HepG2 (cell line): ENCODE measurements at regions not wholly inside any gene's neighbourhood (a gene's known extent, or its start where the extent isn't known, plus 50 kb on each side); places are given as distances from the start of the nearest gene placed in this dataset.

Source experiments
- CC2D1A ChIP-seq: sonication (generic); formaldehyde crosslinking; IDR thresholded peaks from 2 replicates; pipeline ENCODE4 v1.8.1; 2023; ENCODE audit warnings: mild to moderate bottlenecking, missing genetic modification reagents
- HMGXB4 ChIP-seq, 2 experiments: sonication (generic) in 1 of 2; formaldehyde crosslinking in 1 of 2; IDR thresholded peaks; 2 replicates each; pipeline versions ENCODE4 v1.4.0 to v1.6.1; 2018 to 2020; ENCODE audit warnings: missing genetic modification reagents in 2 of 2, borderline replicate concordance in 1 of 2, low read depth in 1 of 2, mild to moderate bottlenecking in 1 of 2, missing biosample characterization in 1 of 2
- RAD51 ChIP-seq: fragments of 450-650 bp; IDR thresholded peaks from 2 replicates; pipeline ENCODE4 v1.6.1; 2016; ENCODE audit warnings: borderline replicate concordance
- RNF219 ChIP-seq: sonication (generic); formaldehyde crosslinking; IDR thresholded peaks from 2 replicates; pipeline ENCODE4 v1.5.0; 2020; ENCODE audit warnings: mild to moderate bottlenecking, missing genetic modification reagents
- TFE3 ChIP-seq: IDR thresholded peaks from 2 replicates; pipeline ENCODE4 v1.6.1; 2016
- TIGD3 ChIP-seq: sonication (generic); formaldehyde crosslinking; IDR thresholded peaks from 2 replicates; pipeline ENCODE4 v1.5.1; 2020; ENCODE audit warnings: mild to moderate bottlenecking, missing genetic modification reagents, borderline replicate concordance

- TF ChIP-seq TFE3 (CRISPR knock-in tag) (no peak), TIGD3 (no peak), HMGXB4 (CRISPR knock-in tag; IDR thresholded peaks at IDR 0.05; ENCODE audit: borderline replicate concordance in 1 of 2, low read depth in 1 of 2) (no peak), RNF219 (no peak), RAD51 (no peak), CC2D1A (no peak)
- TF ChIP-seq, all 625 proteins: peak for 0
Measured at GRCh38 chr16:62462971-62463370, 426.7 kb upstream of the CDH8 start (continued).
